Chondrocyte (in vitro differentiated cells): ENCODE measurements at regions not wholly inside any gene's neighbourhood (a gene's known extent, or its start where the extent isn't known, plus 50 kb on each side); places are given as distances from the start of the nearest gene placed in this dataset.

Experiments used
- DNase-seq: peaks from one replicate; pipeline ENCODE4 v3.0.0; 2021; ENCODE audit warnings: mixed read lengths, low spot score
- H3K27ac Mint-ChIP-seq: one replicate; pipeline ENCODE4 v1.8.0; 2021; ENCODE audit warnings: mild to moderate bottlenecking, moderate library complexity, mixed read lengths; ENCODE audit not compliant: unreplicated experiment
- H3K27me3 Mint-ChIP-seq: 2 replicates; pipeline ENCODE4 v1.8.0; 2021; ENCODE audit warnings: low read depth, mixed read lengths
- H3K36me3 Mint-ChIP-seq: 2 replicates; pipeline ENCODE4 v1.8.0; 2021; ENCODE audit warnings: low read depth, mixed read lengths
- H3K4me1 Mint-ChIP-seq: 2 replicates; pipeline ENCODE4 v1.8.0; 2021; ENCODE audit warnings: low read depth, mild to moderate bottlenecking, mixed read lengths
- H3K4me3 Mint-ChIP-seq: one replicate; pipeline ENCODE4 v1.8.0; 2021; ENCODE audit warnings: mild to moderate bottlenecking, moderate library complexity, mixed read lengths; ENCODE audit not compliant: unreplicated experiment
- H3K9me3 Mint-ChIP-seq: 2 replicates; pipeline ENCODE4 v1.8.0; 2021; ENCODE audit warnings: low read depth, mixed read lengths
- TF ChIP-seq, protein P1 (sequence below): fragments of 200-600 bp; sonication (generic); IDR thresholded peaks from 2 replicates; pipeline ENCODE4 v1.5.0; 2021; ENCODE audit warnings: antibody characterized with exemption, mild to moderate bottlenecking, moderate library complexity

DNA sequence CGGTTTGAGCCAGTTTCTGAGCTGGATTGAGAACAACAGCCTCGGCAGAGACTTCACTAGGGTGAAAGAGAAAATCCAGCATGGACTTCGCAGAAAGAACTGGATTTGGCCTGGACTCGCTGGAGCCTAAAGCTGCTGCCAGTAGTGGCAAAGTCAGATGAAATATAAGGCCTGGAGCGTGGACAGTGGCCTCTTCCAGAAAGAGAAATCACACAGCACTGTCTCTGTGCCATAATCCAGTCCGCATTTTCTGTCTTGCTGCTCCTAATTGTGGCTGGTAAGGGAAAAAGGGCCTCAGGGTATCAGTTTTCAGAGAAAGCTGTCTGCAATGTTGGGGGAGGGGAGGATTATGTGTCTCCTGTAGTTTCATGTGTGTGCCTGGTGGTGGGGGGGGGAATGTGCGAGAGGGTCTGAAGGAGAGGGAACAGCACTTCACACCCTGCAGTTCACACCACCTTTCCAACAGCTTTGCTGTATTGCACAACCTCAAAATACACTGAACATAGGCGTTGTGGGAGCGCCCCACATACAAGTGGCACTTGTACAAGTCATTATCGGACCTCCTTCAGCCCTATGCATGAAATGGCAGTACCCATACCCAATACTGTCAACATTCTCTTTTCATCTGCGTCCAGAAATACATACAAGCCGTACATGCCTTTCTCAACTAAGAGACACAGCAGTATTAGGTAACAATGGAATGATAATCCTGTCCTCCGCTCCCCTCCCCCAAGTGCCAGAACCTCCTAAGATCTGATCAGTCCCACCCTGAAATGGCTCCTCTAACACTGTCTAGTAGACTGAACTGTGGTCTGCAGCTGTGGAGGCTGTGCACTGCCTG is 107.5 kb upstream of the ATF7IP start:
- H3K27ac Mint-ChIP-seq, result peak overlapping the region; percentile 99
- H3K27me3 Mint-ChIP-seq, result no peaks in the 10 kb centered on the region
- peaks cover 69% of the 10 kb centered on the region for H3K4me1 Mint-ChIP-seq
- TF ChIP-seq, protein P1, sequence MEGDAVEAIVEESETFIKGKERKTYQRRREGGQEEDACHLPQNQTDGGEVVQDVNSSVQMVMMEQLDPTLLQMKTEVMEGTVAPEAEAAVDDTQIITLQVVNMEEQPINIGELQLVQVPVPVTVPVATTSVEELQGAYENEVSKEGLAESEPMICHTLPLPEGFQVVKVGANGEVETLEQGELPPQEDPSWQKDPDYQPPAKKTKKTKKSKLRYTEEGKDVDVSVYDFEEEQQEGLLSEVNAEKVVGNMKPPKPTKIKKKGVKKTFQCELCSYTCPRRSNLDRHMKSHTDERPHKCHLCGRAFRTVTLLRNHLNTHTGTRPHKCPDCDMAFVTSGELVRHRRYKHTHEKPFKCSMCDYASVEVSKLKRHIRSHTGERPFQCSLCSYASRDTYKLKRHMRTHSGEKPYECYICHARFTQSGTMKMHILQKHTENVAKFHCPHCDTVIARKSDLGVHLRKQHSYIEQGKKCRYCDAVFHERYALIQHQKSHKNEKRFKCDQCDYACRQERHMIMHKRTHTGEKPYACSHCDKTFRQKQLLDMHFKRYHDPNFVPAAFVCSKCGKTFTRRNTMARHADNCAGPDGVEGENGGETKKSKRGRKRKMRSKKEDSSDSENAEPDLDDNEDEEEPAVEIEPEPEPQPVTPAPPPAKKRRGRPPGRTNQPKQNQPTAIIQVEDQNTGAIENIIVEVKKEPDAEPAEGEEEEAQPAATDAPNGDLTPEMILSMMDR, result peak; percentile 23
- peaks cover 19% of the 10 kb centered on the region for H3K9me3 Mint-ChIP-seq
- H3K36me3 Mint-ChIP-seq, result no peaks in the 10 kb centered on the region
- H3K4me3 Mint-ChIP-seq, result peak overlapping the region; percentile 51
- DNase-seq, result no peak

DNA sequence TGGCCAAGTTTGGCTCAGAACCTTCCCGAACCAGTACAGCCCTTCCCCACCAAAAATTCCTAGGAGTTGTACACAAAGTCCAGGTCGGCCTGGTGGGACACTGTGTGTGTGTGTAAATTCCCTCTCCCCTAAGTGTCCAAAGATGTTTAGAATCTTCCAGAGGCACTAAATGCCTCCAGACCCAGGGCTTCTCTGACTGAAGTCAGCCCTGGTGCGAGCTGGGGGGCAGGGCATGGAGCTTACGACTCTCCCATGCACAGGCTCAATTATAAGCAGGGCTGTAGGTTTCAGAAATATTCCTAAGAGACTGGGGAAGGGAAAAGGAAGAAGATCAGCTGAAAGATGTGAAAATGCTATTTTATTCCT is 106.9 kb upstream of the ATF7IP start:
- H3K27ac Mint-ChIP-seq, result peak overlapping the region; percentile 99
- no peak overlapping the region for H3K4me3 Mint-ChIP-seq
- H3K9me3 Mint-ChIP-seq, result peaks cover 19% of the 10 kb centered on the region
- H3K4me1 Mint-ChIP-seq, result peaks cover 69% of the 10 kb centered on the region
- H3K36me3 Mint-ChIP-seq, result no peaks in the 10 kb centered on the region
- TF ChIP-seq, protein P1, result no peak
- H3K27me3 Mint-ChIP-seq, result no peaks in the 10 kb centered on the region
- no peak for DNase-seq

DNA sequence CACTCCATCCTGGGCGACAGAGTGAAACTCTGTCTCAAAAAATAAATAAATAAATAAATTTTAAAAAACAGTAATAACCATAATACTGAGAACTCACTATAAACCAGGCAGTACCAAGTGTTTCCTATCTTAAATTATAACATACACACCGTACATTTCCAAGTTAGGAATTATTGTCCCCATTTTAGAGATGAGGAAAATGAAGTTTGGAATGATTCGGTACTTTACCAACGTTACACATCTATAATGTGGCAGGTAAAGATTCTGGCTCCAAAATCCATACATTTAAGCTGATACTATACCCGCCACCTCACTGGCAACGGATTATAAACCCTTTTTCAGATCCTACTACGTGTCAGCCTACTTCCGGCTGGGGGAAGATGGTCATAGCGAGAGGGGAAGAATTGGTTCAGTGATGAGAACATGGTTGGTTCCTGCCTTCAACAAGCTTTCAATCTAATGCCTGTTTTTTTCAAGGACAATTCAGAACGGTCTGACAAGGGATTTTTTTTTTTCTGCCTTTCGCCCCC is 105.9 kb upstream of the ATF7IP start:
- H3K4me1 Mint-ChIP-seq, result peaks cover 69% of the 10 kb centered on the region
- H3K36me3 Mint-ChIP-seq, result peaks cover 2% of the 10 kb centered on the region
- DNase-seq, result no peak
- peak overlapping the region; percentile 92 for H3K27ac Mint-ChIP-seq
- no peak overlapping the region for H3K4me3 Mint-ChIP-seq
- TF ChIP-seq, protein P1, result no peak
- peaks cover 28% of the 10 kb centered on the region for H3K9me3 Mint-ChIP-seq
- no peaks in the 10 kb centered on the region for H3K27me3 Mint-ChIP-seq

DNA sequence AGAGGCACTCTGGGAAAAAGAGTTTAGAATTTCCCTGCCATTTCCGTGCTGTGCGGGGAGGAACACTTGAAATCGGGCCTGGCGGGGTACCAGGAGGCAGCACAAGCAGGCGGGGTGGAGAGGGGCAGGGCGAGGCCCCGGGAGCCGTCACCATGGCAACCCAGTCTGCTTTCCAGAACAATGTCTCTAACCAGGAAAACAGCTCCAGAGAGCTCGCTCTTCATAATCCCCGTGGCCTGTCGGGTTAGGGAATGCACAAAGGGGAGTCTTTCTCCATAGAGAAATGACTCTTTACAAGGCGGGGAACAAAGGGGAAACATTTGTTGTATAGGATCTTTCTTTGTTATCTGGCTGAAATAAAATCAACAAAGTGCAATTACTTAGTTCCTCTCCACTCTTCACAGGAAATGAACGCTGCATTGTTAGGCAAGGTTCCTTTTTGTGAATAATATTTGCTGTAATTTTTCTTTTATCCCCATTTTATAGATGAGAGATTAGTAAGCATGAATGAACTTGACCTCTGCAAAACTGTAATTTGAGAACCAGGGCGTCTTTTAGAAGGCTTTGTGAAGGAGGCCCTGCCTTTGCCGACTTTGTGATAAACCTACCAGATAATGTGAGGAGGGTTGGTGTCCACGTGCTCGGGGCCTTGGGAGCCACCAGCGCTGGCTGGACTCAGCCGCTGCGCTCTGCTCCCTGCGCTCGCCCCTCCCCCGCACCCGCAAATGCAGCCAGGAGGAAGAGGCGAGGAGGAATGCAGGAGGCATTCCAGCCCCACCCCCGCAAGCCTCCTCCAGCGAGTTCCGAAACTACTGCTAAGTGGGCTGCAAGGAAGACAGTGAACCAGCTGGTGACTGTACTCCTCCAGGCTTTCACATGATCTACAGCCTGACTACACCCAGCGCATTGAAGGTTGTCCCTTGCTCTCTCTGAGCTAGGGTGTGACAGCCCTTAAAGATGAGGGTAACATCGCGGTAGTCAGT is 105.2 kb upstream of the ATF7IP start:
- H3K4me3 Mint-ChIP-seq, result peak overlapping the region; percentile 7
- peaks cover 5% of the 10 kb centered on the region for H3K36me3 Mint-ChIP-seq
- no peaks in the 10 kb centered on the region for H3K27me3 Mint-ChIP-seq
- H3K9me3 Mint-ChIP-seq, result peaks cover 32% of the 10 kb centered on the region
- TF ChIP-seq, protein P1, result no peak
- no peak for DNase-seq
- H3K27ac Mint-ChIP-seq, result peak overlapping the region; percentile 92
- H3K4me1 Mint-ChIP-seq, result peaks cover 69% of the 10 kb centered on the region

DNA sequence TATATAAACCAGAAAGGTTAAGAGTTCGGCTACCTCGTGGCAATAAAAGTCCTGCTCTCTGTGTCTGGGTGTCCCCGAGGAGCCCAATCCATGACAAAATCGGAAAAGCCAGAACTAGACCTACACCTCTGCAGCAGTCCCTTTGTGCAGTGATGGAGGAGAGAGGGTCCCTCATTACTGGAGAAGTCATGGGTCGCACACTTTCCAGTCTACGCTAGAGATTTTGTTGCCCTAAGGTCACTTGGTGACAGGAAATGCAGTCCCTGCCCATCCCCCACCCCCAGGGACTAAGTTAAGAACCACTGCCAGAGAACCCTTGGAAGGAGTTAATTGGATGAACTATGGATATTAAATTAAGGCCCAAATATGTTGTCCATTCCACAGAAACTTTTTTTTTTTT is 104.4 kb upstream of the ATF7IP start:
- peaks cover 5% of the 10 kb centered on the region for H3K36me3 Mint-ChIP-seq
- peaks cover 64% of the 10 kb centered on the region for H3K4me1 Mint-ChIP-seq
- no peaks in the 10 kb centered on the region for H3K27me3 Mint-ChIP-seq
- H3K4me3 Mint-ChIP-seq, result no peak overlapping the region
- no peak for DNase-seq
- TF ChIP-seq, protein P1, result no peak
- H3K9me3 Mint-ChIP-seq, result peaks cover 31% of the 10 kb centered on the region
- peak overlapping the region; percentile 92 for H3K27ac Mint-ChIP-seq
